ENCODE measurements at regions not wholly inside any gene's neighbourhood (a gene's known extent, or its start where the extent isn't known, plus 50 kb on each side); places are given as distances from the start of the nearest gene placed in this dataset.

GRCh38 chr12:126767334-126767733 is 1499.6 kb upstream of the TMEM132C start:
- Histone ChIP-seq H3K9me3 (ENCODE audit: low read length) (no peaks in the 10 kb centered on the region), H3K4me2 (ENCODE audit: low read length) (no peak overlapping the region), H2AFZ (ENCODE audit: low read depth, low read length) (no peak overlapping the region), H3K27ac (ENCODE audit: low read length) (no peak overlapping the region), H3K79me2 (replicated peaks; ENCODE audit: insufficient read depth, low read length) (no peaks in the 10 kb centered on the region), H3K27me3 (ENCODE audit: insufficient read depth, low read depth, low read length) (no peaks in the 10 kb centered on the region), H3K36me3 (ENCODE audit: insufficient read depth, low read length) (no peaks in the 10 kb centered on the region), H3K4me3 (ENCODE audit: low read length) (no peak overlapping the region), H3K9ac (ENCODE audit: low read length) (no peak overlapping the region), H3K9me2 (ENCODE audit: insufficient read depth, low read length) (no peaks in the 10 kb centered on the region), H4K20me1 (ENCODE audit: insufficient read depth) (no peaks in the 10 kb centered on the region), H3F3A (ENCODE audit: insufficient read depth, low read length, poor library complexity, severe bottlenecking) (no peaks in the 10 kb centered on the region)
- TF ChIP-seq TAF1 (IDR thresholded peaks at IDR 0.05; ENCODE audit: low read depth) (no peak), POLR2AphosphoS5 (IDR thresholded peaks at IDR 0.05) (no peak), EZH2 (IDR thresholded peaks at IDR 0.05; ENCODE audit: borderline replicate concordance, insufficient read depth, low read length, poor library complexity, severe bottlenecking) (no peak)
- TF ChIP-seq, protein P1, sequence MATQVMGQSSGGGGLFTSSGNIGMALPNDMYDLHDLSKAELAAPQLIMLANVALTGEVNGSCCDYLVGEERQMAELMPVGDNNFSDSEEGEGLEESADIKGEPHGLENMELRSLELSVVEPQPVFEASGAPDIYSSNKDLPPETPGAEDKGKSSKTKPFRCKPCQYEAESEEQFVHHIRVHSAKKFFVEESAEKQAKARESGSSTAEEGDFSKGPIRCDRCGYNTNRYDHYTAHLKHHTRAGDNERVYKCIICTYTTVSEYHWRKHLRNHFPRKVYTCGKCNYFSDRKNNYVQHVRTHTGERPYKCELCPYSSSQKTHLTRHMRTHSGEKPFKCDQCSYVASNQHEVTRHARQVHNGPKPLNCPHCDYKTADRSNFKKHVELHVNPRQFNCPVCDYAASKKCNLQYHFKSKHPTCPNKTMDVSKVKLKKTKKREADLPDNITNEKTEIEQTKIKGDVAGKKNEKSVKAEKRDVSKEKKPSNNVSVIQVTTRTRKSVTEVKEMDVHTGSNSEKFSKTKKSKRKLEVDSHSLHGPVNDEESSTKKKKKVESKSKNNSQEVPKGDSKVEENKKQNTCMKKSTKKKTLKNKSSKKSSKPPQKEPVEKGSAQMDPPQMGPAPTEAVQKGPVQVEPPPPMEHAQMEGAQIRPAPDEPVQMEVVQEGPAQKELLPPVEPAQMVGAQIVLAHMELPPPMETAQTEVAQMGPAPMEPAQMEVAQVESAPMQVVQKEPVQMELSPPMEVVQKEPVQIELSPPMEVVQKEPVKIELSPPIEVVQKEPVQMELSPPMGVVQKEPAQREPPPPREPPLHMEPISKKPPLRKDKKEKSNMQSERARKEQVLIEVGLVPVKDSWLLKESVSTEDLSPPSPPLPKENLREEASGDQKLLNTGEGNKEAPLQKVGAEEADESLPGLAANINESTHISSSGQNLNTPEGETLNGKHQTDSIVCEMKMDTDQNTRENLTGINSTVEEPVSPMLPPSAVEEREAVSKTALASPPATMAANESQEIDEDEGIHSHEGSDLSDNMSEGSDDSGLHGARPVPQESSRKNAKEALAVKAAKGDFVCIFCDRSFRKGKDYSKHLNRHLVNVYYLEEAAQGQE (IDR thresholded peaks at IDR 0.05; ENCODE audit: borderline replicate concordance): no peak

DNA sequence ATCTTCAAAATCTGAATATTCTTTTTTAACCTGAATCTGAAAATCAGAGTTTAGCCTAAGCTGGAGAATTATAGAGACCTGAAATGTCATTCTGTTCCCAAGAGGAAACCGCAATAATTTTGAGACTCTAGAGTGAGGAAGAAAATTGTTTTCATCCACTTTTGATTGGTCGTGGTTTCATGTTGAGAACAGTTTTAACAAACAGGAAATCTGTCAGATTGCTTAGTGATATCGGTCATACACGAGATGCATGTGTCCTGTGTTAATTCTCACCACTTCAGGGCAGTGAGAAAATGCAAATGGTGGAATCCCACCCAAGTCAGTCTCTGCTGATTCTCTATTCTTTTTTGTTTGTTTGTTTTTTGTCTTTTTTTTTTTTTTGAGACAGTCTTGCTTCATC is 1498.5 kb upstream of the TMEM132C start:
- H3K9ac ChIP-seq (ENCODE audit: low read length): no peak overlapping the region
- no peaks in the 10 kb centered on the region for H4K20me1 ChIP-seq (ENCODE audit: insufficient read depth)
- H3K4me3 ChIP-seq (ENCODE audit: low read length): no peak overlapping the region

More for the DNA sequence above, 1498.5 kb upstream of the TMEM132C start:
- Histone ChIP-seq H3F3A (ENCODE audit: insufficient read depth, low read length, poor library complexity, severe bottlenecking) (no peaks in the 10 kb centered on the region), H3K79me2 (replicated peaks; ENCODE audit: insufficient read depth, low read length) (no peaks in the 10 kb centered on the region), H3K27ac (ENCODE audit: low read length) (no peak overlapping the region), H3K27me3 (ENCODE audit: insufficient read depth, low read depth, low read length) (no peaks in the 10 kb centered on the region), H3K4me2 (ENCODE audit: low read length) (no peak overlapping the region), H3K9me3 (ENCODE audit: low read length) (no peaks in the 10 kb centered on the region), H3K36me3 (ENCODE audit: insufficient read depth, low read length) (no peaks in the 10 kb centered on the region), H2AFZ (ENCODE audit: low read depth, low read length) (no peak overlapping the region), H3K9me2 (ENCODE audit: insufficient read depth, low read length) (no peaks in the 10 kb centered on the region)
- TF ChIP-seq EP300 (conservative IDR thresholded peaks at IDR 0.05; ENCODE audit: poor library complexity, severe bottlenecking): no peak
- TF ChIP-seq SMC3 (conservative IDR thresholded peaks at IDR 0.05; ENCODE audit: poor library complexity): no peak
- no peak for TF ChIP-seq EZH2 (IDR thresholded peaks at IDR 0.05; ENCODE audit: borderline replicate concordance, insufficient read depth, low read length, poor library complexity, severe bottlenecking)
- TF ChIP-seq RAD21 (conservative IDR thresholded peaks at IDR 0.05): no peak
- TF ChIP-seq, protein P1 (IDR thresholded peaks at IDR 0.05; ENCODE audit: borderline replicate concordance): no peak
- TF ChIP-seq, protein P2, sequence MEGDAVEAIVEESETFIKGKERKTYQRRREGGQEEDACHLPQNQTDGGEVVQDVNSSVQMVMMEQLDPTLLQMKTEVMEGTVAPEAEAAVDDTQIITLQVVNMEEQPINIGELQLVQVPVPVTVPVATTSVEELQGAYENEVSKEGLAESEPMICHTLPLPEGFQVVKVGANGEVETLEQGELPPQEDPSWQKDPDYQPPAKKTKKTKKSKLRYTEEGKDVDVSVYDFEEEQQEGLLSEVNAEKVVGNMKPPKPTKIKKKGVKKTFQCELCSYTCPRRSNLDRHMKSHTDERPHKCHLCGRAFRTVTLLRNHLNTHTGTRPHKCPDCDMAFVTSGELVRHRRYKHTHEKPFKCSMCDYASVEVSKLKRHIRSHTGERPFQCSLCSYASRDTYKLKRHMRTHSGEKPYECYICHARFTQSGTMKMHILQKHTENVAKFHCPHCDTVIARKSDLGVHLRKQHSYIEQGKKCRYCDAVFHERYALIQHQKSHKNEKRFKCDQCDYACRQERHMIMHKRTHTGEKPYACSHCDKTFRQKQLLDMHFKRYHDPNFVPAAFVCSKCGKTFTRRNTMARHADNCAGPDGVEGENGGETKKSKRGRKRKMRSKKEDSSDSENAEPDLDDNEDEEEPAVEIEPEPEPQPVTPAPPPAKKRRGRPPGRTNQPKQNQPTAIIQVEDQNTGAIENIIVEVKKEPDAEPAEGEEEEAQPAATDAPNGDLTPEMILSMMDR (IDR thresholded peaks at IDR 0.05; ENCODE audit: poor library complexity, severe bottlenecking): no peak
- no peak for TF ChIP-seq POLR2AphosphoS5 (IDR thresholded peaks at IDR 0.05)
- no peak for TF ChIP-seq TAF1 (IDR thresholded peaks at IDR 0.05; ENCODE audit: low read depth)
- TF ChIP-seq MXI1 (conservative IDR thresholded peaks at IDR 0.05; ENCODE audit: poor library complexity, severe bottlenecking): no peak
